ENCODE measurements at regions not wholly inside any gene's neighbourhood (a gene's known extent, or its start where the extent isn't known, plus 50 kb on each side); places are given as distances from the start of the nearest gene placed in this dataset.

GRCh38 chr1:181872562-181872961 lies 188.9 kb downstream of the ZNF648 start:
- Histone ChIP-seq H3K27ac (ENCODE audit: low read depth, low read length) (no peak overlapping the region), H3K4me2 (ENCODE audit: insufficient read depth, low read length) (no peak overlapping the region), H3K4me3 (ENCODE audit: insufficient read depth, low read length) (no peak overlapping the region), H4K20me1 (ENCODE audit: insufficient read depth, low read length) (no peaks in the 10 kb centered on the region), H3K36me3 (ENCODE audit: insufficient read depth, low read length) (no peaks in the 10 kb centered on the region), H2AFZ (ENCODE audit: low read length) (no peak overlapping the region), H3K9me3 (ENCODE audit: low read depth, low read length) (no peaks in the 10 kb centered on the region), H3K4me1 (ENCODE audit: insufficient read depth, low read length) (no peaks in the 10 kb centered on the region), H3K27me3 (ENCODE audit: insufficient read depth, low read length) (no peaks in the 10 kb centered on the region), H3K79me2 (ENCODE audit: insufficient read depth, low read length) (no peaks in the 10 kb centered on the region)
- no peak for TF ChIP-seq CTCF (IDR thresholded peaks at IDR 0.05; ENCODE audit: extremely low read depth, low read depth, low read length)
- no peak for DNase-seq (ENCODE audit: insufficient read length, low spot score, missing footprints)

- Histone ChIP-seq H2AFZ (ENCODE audit: low read length) (no peak overlapping the region), H3K79me2 (ENCODE audit: insufficient read depth, low read length) (no peaks in the 10 kb centered on the region), H3K4me1 (ENCODE audit: insufficient read depth, low read length) (no peaks in the 10 kb centered on the region), H3K36me3 (ENCODE audit: insufficient read depth, low read length) (no peaks in the 10 kb centered on the region), H3K4me2 (ENCODE audit: insufficient read depth, low read length) (no peak overlapping the region), H3K9me3 (ENCODE audit: low read depth, low read length) (no peaks in the 10 kb centered on the region), H4K20me1 (ENCODE audit: insufficient read depth, low read length) (no peaks in the 10 kb centered on the region), H3K4me3 (ENCODE audit: insufficient read depth, low read length) (no peak overlapping the region), H3K27ac (ENCODE audit: low read depth, low read length) (no peak overlapping the region), H3K27me3 (ENCODE audit: insufficient read depth, low read length) (no peaks in the 10 kb centered on the region)
- no peak for DNase-seq (ENCODE audit: insufficient read length, low spot score, missing footprints)
- no peak for TF ChIP-seq CTCF (IDR thresholded peaks at IDR 0.05; ENCODE audit: extremely low read depth, low read depth, low read length)
Measured at GRCh38 chr1:181863736-181864135, 197.8 kb downstream of the ZNF648 start.

- no peaks in the 10 kb centered on the region for H3K27me3 ChIP-seq (ENCODE audit: insufficient read depth, low read length)
- H3K4me1 ChIP-seq (ENCODE audit: insufficient read depth, low read length) = no peaks in the 10 kb centered on the region
- H3K4me2 ChIP-seq (ENCODE audit: insufficient read depth, low read length) = no peak overlapping the region
- no peaks in the 10 kb centered on the region for H3K36me3 ChIP-seq (ENCODE audit: insufficient read depth, low read length)
- no peaks in the 10 kb centered on the region for H3K79me2 ChIP-seq (ENCODE audit: insufficient read depth, low read length)
- H3K4me3 ChIP-seq (ENCODE audit: insufficient read depth, low read length) = no peak overlapping the region
- H3K9me3 ChIP-seq (ENCODE audit: low read depth, low read length) = no peaks in the 10 kb centered on the region
- H2AFZ ChIP-seq (ENCODE audit: low read length) = no peak overlapping the region
- H4K20me1 ChIP-seq (ENCODE audit: insufficient read depth, low read length) = no peaks in the 10 kb centered on the region
- no peak for TF ChIP-seq CTCF (IDR thresholded peaks at IDR 0.05; ENCODE audit: extremely low read depth, low read depth, low read length)
- no peak for DNase-seq (ENCODE audit: insufficient read length, low spot score, missing footprints)
- no peak overlapping the region for H3K27ac ChIP-seq (ENCODE audit: low read depth, low read length)
Measured at GRCh38 chr1:181863006-181863405, 198.5 kb downstream of the ZNF648 start.

GRCh38 chr1:181858135-181858534 lies 203.4 kb downstream of the ZNF648 start:
- Histone ChIP-seq H3K9me3 (ENCODE audit: low read depth, low read length) (no peaks in the 10 kb centered on the region), H3K36me3 (ENCODE audit: insufficient read depth, low read length) (no peaks in the 10 kb centered on the region), H3K27me3 (ENCODE audit: insufficient read depth, low read length) (no peaks in the 10 kb centered on the region), H3K79me2 (ENCODE audit: insufficient read depth, low read length) (no peaks in the 10 kb centered on the region), H4K20me1 (ENCODE audit: insufficient read depth, low read length) (no peaks in the 10 kb centered on the region), H3K27ac (ENCODE audit: low read depth, low read length) (no peak overlapping the region), H2AFZ (ENCODE audit: low read length) (no peak overlapping the region), H3K4me2 (ENCODE audit: insufficient read depth, low read length) (no peak overlapping the region), H3K4me3 (ENCODE audit: insufficient read depth, low read length) (no peak overlapping the region), H3K4me1 (ENCODE audit: insufficient read depth, low read length) (no peaks in the 10 kb centered on the region)
- no peak for TF ChIP-seq CTCF (IDR thresholded peaks at IDR 0.05; ENCODE audit: extremely low read depth, low read depth, low read length)
- no peak for DNase-seq (ENCODE audit: insufficient read length, low spot score, missing footprints)
